ENCODE measurements at regions not wholly inside any gene's neighbourhood (a gene's known extent, or its start where the extent isn't known, plus 50 kb on each side); places are given as distances from the start of the nearest gene placed in this dataset.

DNA sequence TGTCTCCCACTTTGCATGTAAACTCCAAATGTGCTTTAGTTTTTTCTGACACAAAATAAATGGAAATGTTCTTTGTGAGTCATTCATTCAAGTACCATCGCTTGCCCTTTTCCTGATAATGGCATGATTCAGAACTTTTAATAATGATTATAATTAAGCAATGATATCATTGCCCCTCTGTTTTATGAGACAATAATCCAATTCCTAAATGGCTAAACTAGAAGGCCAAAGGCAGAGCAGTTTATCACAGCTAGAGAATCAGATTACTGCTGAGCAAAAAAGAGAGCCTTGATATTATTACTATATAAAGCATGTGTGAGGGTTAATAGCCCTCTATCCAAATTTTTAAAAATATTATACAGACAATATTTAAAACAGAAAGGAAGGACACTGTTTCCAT lies 484.2 kb upstream of the PTPRD start:
- TF ChIP-seq, protein P1, sequence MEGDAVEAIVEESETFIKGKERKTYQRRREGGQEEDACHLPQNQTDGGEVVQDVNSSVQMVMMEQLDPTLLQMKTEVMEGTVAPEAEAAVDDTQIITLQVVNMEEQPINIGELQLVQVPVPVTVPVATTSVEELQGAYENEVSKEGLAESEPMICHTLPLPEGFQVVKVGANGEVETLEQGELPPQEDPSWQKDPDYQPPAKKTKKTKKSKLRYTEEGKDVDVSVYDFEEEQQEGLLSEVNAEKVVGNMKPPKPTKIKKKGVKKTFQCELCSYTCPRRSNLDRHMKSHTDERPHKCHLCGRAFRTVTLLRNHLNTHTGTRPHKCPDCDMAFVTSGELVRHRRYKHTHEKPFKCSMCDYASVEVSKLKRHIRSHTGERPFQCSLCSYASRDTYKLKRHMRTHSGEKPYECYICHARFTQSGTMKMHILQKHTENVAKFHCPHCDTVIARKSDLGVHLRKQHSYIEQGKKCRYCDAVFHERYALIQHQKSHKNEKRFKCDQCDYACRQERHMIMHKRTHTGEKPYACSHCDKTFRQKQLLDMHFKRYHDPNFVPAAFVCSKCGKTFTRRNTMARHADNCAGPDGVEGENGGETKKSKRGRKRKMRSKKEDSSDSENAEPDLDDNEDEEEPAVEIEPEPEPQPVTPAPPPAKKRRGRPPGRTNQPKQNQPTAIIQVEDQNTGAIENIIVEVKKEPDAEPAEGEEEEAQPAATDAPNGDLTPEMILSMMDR (IDR thresholded peaks at IDR 0.05), result no peak
- TF ChIP-seq POLR2A (IDR thresholded peaks at IDR 0.05), result no peak
- H3K9me3 ChIP-seq, result no peaks in the 10 kb centered on the region
- H3K27me3 ChIP-seq, result no peaks in the 10 kb centered on the region
- no peaks in the 10 kb centered on the region for H3K36me3 ChIP-seq (ENCODE audit: low read depth, missing control alignments)
- intact Hi-C loops (cut with DNase I; ENCODE audit: low total_unique reads), result no loop called here
- no peaks in the 10 kb centered on the region for H3K4me1 ChIP-seq
- no peak for DNase-seq
- WGBS, 2 donors, result 80 to 90% methylated on average over 1 of the region's 1 CpG
- no peak overlapping the region for H3K27ac ChIP-seq
- no peak overlapping the region for H3K4me3 ChIP-seq

DNA sequence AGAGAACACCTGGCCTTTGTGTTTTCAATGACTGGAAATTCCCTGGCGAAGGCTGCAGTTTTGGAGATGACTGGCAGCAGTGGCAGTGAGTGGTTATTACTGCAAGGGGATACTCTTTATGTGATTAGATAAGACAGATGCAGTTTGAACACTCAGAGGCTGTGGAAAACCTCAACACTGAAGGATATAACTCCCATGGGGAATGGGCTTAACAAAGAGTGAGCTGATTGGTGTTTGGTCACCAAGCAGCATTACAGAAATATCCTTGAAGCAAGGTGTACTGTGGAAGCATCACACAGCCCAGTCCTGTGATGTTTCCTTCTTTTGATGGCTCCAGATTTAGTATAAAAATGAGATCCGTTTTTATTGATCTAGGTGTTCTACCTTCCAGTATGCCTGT lies 490.7 kb upstream of the PTPRD start:
- Histone ChIP-seq H3K4me1 (no peaks in the 10 kb centered on the region), H3K4me3 (no peak overlapping the region), H3K36me3 (ENCODE audit: low read depth, missing control alignments) (no peaks in the 10 kb centered on the region), H3K27ac (no peak overlapping the region), H3K27me3 (no peaks in the 10 kb centered on the region), H3K9me3 (no peaks in the 10 kb centered on the region)
- 65 to 82% methylated on average over 2 of the region's 2 CpGs for WGBS, 2 donors
- TF ChIP-seq POLR2A (IDR thresholded peaks at IDR 0.05), result no peak
- no peak for DNase-seq
- intact Hi-C loops (cut with DNase I; ENCODE audit: low total_unique reads), result no loop called here

DNA sequence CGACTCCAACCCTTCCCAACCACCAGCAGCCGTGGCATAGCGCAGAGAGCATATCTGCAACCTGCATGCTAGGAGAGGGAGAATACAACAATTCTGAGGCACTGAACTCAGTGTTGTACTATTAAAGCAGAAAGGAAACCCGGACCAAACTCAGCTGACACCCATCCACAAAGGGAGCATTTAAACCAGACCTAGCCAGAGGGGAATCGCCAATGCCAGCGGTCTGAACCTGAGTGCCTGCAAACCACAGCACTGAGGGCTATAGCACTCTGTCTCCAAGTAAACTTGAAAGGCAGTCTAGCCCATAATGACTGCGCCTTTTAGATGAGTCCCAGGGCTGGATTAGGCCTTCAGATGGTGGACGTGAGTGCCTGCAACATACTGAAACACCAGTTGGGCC lies 494.4 kb upstream of the PTPRD start:
- 68 to 73% methylated on average over 8 of the region's 8 CpGs for WGBS, 2 donors
- no peak for DNase-seq
- Histone ChIP-seq H3K27ac (no peak overlapping the region), H3K27me3 (no peaks in the 10 kb centered on the region), H3K9me3 (no peaks in the 10 kb centered on the region), H3K4me1 (no peaks in the 10 kb centered on the region), H3K36me3 (ENCODE audit: low read depth, missing control alignments) (no peaks in the 10 kb centered on the region), H3K4me3 (no peak overlapping the region)
- TF ChIP-seq, protein P1 (IDR thresholded peaks at IDR 0.05), result no peak
- no peak for TF ChIP-seq POLR2A (IDR thresholded peaks at IDR 0.05)
- intact Hi-C loops (cut with DNase I; ENCODE audit: low total_unique reads), result no loop called here

DNA sequence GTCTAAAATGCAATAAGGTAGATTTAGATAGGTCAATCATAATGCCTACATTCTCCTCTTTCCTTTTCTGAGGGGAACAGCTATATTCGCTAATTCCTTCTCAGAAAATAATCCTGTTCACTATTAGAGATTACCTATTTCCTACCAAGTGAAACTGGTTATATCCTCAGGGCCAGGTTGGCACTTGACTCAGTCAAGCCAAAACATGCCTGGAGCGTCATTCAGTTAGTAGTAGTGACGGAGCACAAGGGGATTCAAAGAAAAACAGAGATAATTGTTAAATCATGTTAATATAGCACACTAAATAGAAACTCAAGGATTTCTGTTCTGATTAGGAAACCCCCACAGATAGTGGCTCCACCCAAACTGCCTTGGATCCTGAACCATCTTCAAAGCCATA lies 515.4 kb upstream of the PTPRD start:
- intact Hi-C loops (cut with DNase I; ENCODE audit: low total_unique reads), result no loop called here
- Histone ChIP-seq H3K36me3 (ENCODE audit: low read depth, missing control alignments) (no peaks in the 10 kb centered on the region), H3K4me1 (no peaks in the 10 kb centered on the region), H3K9me3 (no peaks in the 10 kb centered on the region), H3K27ac (no peak overlapping the region), H3K27me3 (no peaks in the 10 kb centered on the region), H3K4me3 (no peak overlapping the region)
- no peak for DNase-seq
- no peak for TF ChIP-seq POLR2A (IDR thresholded peaks at IDR 0.05)
- TF ChIP-seq, protein P1 (IDR thresholded peaks at IDR 0.05), result no peak
- 86 to 93% methylated on average over 3 of the region's 3 CpGs for WGBS, 2 donors

DNA sequence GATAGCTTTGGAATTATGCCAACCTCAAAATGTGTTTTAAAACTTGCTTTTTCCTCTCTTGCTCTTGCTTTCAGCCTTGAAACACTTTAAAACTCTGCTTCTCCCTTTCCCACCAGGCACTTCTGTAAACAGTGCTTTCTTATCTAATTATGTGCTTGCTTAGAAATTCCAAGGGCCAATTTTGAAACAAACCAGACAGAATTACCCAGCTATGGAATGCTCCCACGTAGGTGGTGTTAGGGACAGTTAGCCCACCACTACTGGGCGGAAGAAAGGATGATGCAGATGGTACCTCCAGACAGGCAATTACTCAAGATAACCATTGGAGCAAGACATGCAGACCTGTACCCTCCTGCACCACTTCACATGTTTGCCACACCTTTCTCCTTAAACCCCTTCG lies 523.0 kb upstream of the PTPRD start:
- H3K36me3 ChIP-seq (ENCODE audit: low read depth, missing control alignments), result no peaks in the 10 kb centered on the region
- intact Hi-C loops (cut with DNase I; ENCODE audit: low total_unique reads), result no loop called here
- TF ChIP-seq, protein P1 (IDR thresholded peaks at IDR 0.05), result no peak
- TF ChIP-seq POLR2A (IDR thresholded peaks at IDR 0.05), result no peak
- H3K27ac ChIP-seq, result no peak overlapping the region
- H3K27me3 ChIP-seq, result no peaks in the 10 kb centered on the region
- no peak for DNase-seq
- no peaks in the 10 kb centered on the region for H3K4me1 ChIP-seq
- WGBS, 2 donors, result 36 to 48% methylated on average over 3 of the region's 3 CpGs
- H3K9me3 ChIP-seq, result no peaks in the 10 kb centered on the region
- H3K4me3 ChIP-seq, result no peak overlapping the region
